SH-SY5Y (cell line): ENCODE measurements at regions not wholly inside any gene's neighbourhood (a gene's known extent, or its start where the extent isn't known, plus 50 kb on each side); places are given as distances from the start of the nearest gene placed in this dataset.

Source experiments
- GATA2 ChIP-seq: IDR thresholded peaks from 2 replicates; pipeline ENCODE4 v1.6.1; 2011; ENCODE audit warnings: mild to moderate bottlenecking, low read depth, low read length
- GATA3 ChIP-seq: IDR thresholded peaks from 2 replicates; pipeline ENCODE4 v1.6.1; 2011; ENCODE audit warnings: low read depth, mild to moderate bottlenecking, low read length, moderate library complexity

DNA sequence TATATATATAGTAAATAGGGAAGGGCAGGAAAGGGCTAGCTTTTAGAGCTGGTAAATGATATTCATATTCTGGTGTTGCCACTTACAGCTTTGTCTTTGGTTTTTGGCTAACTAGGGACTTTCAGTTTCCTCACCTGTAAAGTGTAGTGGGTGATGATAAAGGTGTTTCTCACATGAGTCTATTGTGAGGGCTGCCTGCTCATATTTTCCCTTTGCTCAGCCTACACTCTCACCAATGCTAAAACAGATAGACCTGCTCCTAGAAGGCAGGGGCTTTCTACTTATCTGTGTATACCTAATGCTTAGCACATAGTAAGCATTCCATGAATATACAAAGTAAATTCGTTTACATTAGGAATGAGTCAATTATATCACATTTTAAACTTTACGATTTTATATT, 137.2 kb upstream of the HS3ST1 start:
- TF ChIP-seq GATA2 (no peak), GATA3 (no peak)
